ENCODE measurements at regions not wholly inside any gene's neighbourhood (a gene's known extent, or its start where the extent isn't known, plus 50 kb on each side); places are given as distances from the start of the nearest gene placed in this dataset.

DNA sequence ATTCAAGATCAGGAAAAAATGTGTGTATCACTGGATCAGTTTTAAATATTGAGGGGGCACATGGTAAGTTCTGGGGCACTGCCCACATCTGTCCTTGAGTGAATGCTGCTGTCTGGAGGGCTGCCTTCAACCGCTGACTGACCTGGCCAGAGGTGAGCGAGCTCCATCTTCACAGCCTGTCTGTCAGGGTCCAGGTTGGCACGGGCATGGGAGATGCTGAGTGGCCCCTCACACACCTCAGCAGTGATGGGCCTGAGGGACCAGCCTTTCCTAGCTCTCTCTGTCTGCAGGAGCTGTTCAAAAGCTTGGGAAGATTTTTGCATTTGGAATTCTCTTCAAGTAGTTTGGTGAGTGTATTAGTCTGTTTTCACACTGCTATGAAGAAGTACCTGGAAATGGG lies 114.8 kb upstream of the ALKAL2 start:
- H3K27ac ChIP-seq (ENCODE audit: low read depth in 2 of 2, low read length in 1 of 2): no peak overlapping the region
- no peaks in the 10 kb centered on the region for H3F3A ChIP-seq (replicated peaks; ENCODE audit: insufficient read depth)
- H4K20me1 ChIP-seq (ENCODE audit: insufficient read depth): no peaks in the 10 kb centered on the region
- no peak for DNase-seq
- TF ChIP-seq RAD21 (IDR thresholded peaks at IDR 0.05; ENCODE audit: low read length) (no peak), RCOR1 (IDR thresholded peaks at IDR 0.05; ENCODE audit: low read length) (no peak), YY1 (IDR thresholded peaks at IDR 0.05; ENCODE audit: low read depth) (no peak), NRF1 (IDR thresholded peaks at IDR 0.05; ENCODE audit: low read depth, low read length) (no peak), FOXM1 (IDR thresholded peaks at IDR 0.05; ENCODE audit: low read depth) (no peak), ELF1 (IDR thresholded peaks at IDR 0.05) (no peak), RFX5 (IDR thresholded peaks at IDR 0.05; ENCODE audit: low read length) (no peak), SMC3 (IDR thresholded peaks at IDR 0.05; ENCODE audit: low read depth, low read length) (no peak)
- TF ChIP-seq, protein P1, sequence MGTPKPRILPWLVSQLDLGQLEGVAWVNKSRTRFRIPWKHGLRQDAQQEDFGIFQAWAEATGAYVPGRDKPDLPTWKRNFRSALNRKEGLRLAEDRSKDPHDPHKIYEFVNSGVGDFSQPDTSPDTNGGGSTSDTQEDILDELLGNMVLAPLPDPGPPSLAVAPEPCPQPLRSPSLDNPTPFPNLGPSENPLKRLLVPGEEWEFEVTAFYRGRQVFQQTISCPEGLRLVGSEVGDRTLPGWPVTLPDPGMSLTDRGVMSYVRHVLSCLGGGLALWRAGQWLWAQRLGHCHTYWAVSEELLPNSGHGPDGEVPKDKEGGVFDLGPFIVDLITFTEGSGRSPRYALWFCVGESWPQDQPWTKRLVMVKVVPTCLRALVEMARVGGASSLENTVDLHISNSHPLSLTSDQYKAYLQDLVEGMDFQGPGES (IDR thresholded peaks at IDR 0.05; ENCODE audit: low read depth, low read length): no peak
- TF ChIP-seq, protein P2, sequence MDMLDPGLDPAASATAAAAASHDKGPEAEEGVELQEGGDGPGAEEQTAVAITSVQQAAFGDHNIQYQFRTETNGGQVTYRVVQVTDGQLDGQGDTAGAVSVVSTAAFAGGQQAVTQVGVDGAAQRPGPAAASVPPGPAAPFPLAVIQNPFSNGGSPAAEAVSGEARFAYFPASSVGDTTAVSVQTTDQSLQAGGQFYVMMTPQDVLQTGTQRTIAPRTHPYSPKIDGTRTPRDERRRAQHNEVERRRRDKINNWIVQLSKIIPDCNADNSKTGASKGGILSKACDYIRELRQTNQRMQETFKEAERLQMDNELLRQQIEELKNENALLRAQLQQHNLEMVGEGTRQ (IDR thresholded peaks at IDR 0.05; ENCODE audit: borderline replicate concordance, low read depth, low read length): no peak
- ChIA-PET POLR2A (no interaction called here), CTCF (interaction anchor here (1.2 kb wide), 1 partner anchor 156 kb away, joined by 3 read pairs; no protein-coding TSS in a partner anchor)
- no peak overlapping the region for H2AFZ ChIP-seq (ENCODE audit: low read depth)
- H3K9me2 ChIP-seq: no peaks in the 10 kb centered on the region
- H3K79me2 ChIP-seq (ENCODE audit: insufficient read depth): no peaks in the 10 kb centered on the region
- no peaks in the 10 kb centered on the region for H3K9me3 ChIP-seq
- 27% methylated on average over 3 of the region's 3 CpGs for WGBS (ENCODE audit: low lambda C conversion rate)
- H3K27me3 ChIP-seq (ENCODE audit: insufficient read depth): no peaks in the 10 kb centered on the region
- no peak overlapping the region for H3K9ac ChIP-seq
- no peak overlapping the region for H3K4me2 ChIP-seq
- H3K36me3 ChIP-seq (replicated peaks in 1 of 2; ENCODE audit: control insufficient read depth in 1 of 2, insufficient read depth in 2 of 2, low read length in 1 of 2): no peaks in the 10 kb centered on the region
- H3K4me1 ChIP-seq (ENCODE audit: control insufficient read depth in 1 of 2, insufficient read depth in 2 of 2, low read depth in 1 of 2, low read length in 1 of 2): peaks cover 0 to 8% of the 10 kb centered on the region in 2 experiments; a peak in 1 of 4 replicates
- H3K4me3 ChIP-seq (ENCODE audit: low read depth in 2 of 2, low read length in 1 of 2): no peak overlapping the region

DNA sequence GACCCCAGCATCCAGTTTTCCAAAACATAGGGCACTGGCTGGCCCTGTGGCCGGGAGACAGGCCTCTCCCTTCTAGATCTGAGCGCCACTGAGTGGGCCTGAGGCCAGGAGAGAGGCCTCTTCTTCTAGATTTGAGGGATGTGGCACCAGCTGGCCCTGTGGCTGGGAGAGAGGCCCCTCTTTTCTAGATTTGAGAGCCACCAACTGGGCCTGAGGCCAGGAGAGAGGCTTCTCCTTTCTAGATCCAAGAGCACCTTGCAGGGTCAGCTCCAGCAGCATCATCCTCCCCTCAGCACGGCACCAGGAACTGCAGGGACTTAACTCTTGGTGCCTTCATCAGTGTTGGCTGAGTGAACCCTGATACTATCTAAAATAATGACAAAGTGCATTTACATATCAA lies 114.3 kb upstream of the ALKAL2 start:
- no peaks in the 10 kb centered on the region for H3K9me3 ChIP-seq
- DNase-seq: no peak

More for the DNA sequence above, 114.3 kb upstream of the ALKAL2 start:
- Histone ChIP-seq H3K9ac (no peak overlapping the region), H3K79me2 (ENCODE audit: insufficient read depth) (no peaks in the 10 kb centered on the region), H3F3A (replicated peaks; ENCODE audit: insufficient read depth) (no peaks in the 10 kb centered on the region), H3K36me3 (replicated peaks in 1 of 2; ENCODE audit: control insufficient read depth in 1 of 2, insufficient read depth in 2 of 2, low read length in 1 of 2) (no peaks in the 10 kb centered on the region), H3K9me2 (no peaks in the 10 kb centered on the region), H3K27me3 (ENCODE audit: insufficient read depth) (no peaks in the 10 kb centered on the region), H2AFZ (ENCODE audit: low read depth) (no peak overlapping the region), H3K4me1 (ENCODE audit: control insufficient read depth in 1 of 2, insufficient read depth in 2 of 2, low read depth in 1 of 2, low read length in 1 of 2) (peaks cover 0 to 8% of the 10 kb centered on the region in 2 experiments; a peak in 1 of 4 replicates), H4K20me1 (ENCODE audit: insufficient read depth) (no peaks in the 10 kb centered on the region), H3K27ac (ENCODE audit: low read depth in 2 of 2, low read length in 1 of 2) (no peak overlapping the region), H3K4me3 (ENCODE audit: low read depth in 2 of 2, low read length in 1 of 2) (no peak overlapping the region), H3K4me2 (no peak overlapping the region)
- POLR2A ChIA-PET: no interaction called here
- 0% methylated on average over 3 of the region's 3 CpGs for WGBS (ENCODE audit: low lambda C conversion rate)
- CTCF ChIA-PET: interaction anchor here (1.2 kb wide), 1 partner anchor 155 kb away, joined by 3 read pairs; no protein-coding TSS in a partner anchor
- TF ChIP-seq SIN3A (IDR thresholded peaks at IDR 0.05; ENCODE audit: borderline replicate concordance, low read depth, low read length) (no peak), ELF1 (IDR thresholded peaks at IDR 0.05) (no peak), RFX5 (IDR thresholded peaks at IDR 0.05; ENCODE audit: low read length) (no peak), MEF2A (IDR thresholded peaks at IDR 0.05; ENCODE audit: borderline replicate concordance, low read depth) (no peak), CHD2 (IDR thresholded peaks at IDR 0.05; ENCODE audit: low read length, partially characterized antibody) (no peak), GABPA (IDR thresholded peaks at IDR 0.05; ENCODE audit: low read depth) (no peak), EP300 (IDR thresholded peaks at IDR 0.05; ENCODE audit: borderline replicate concordance in 1 of 2, low read depth in 1 of 2, low read length in 1 of 2) (no peak), POLR2AphosphoS5 (IDR thresholded peaks at IDR 0.05; ENCODE audit: low read depth, low read length) (no peak)
- TF ChIP-seq, protein P3, sequence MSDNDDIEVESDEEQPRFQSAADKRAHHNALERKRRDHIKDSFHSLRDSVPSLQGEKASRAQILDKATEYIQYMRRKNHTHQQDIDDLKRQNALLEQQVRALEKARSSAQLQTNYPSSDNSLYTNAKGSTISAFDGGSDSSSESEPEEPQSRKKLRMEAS (IDR thresholded peaks at IDR 0.05; ENCODE audit: low read depth): no peak
- TF ChIP-seq, protein P4, sequence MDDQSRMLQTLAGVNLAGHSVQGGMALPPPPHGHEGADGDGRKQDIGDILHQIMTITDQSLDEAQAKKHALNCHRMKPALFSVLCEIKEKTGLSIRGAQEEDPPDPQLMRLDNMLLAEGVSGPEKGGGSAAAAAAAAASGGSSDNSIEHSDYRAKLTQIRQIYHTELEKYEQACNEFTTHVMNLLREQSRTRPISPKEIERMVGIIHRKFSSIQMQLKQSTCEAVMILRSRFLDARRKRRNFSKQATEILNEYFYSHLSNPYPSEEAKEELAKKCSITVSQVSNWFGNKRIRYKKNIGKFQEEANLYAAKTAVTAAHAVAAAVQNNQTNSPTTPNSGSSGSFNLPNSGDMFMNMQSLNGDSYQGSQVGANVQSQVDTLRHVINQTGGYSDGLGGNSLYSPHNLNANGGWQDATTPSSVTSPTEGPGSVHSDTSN (IDR thresholded peaks at IDR 0.05): no peak
